GM06990 (cell line): ENCODE measurements at regions not wholly inside any gene's neighbourhood (a gene's known extent, or its start where the extent isn't known, plus 50 kb on each side); places are given as distances from the start of the nearest gene placed in this dataset.

Experiments
- DNase-seq: peaks from one replicate; pipeline ENCODE4 v3.0.0-alpha.2; 2011; ENCODE audit not compliant: insufficient read length; ENCODE audit errors: extremely low read depth
- H3K27me3 ChIP-seq: replicated peaks from 2 replicates; pipeline ENCODE4 v1.6.0; 2011; ENCODE audit warnings: low read length; ENCODE audit not compliant: control insufficient read depth, insufficient read depth
- H3K36me3 ChIP-seq: 2 replicates; pipeline ENCODE4 v1.5.1; 2011; ENCODE audit warnings: low read length; ENCODE audit not compliant: control insufficient read depth, insufficient read depth
- H3K4me3 ChIP-seq: replicated peaks from 2 replicates; pipeline ENCODE4 v1.5.1; 2011; ENCODE audit warnings: low read depth, mild to moderate bottlenecking, control low read depth, low read length
- TF ChIP-seq, protein P1 (sequence below): IDR thresholded peaks from 2 replicates; pipeline ENCODE4 v1.5.1; 2011; ENCODE audit warnings: low read length, control low read depth, mild to moderate bottlenecking, inconsistent platforms; ENCODE audit not compliant: insufficient read depth, poor library complexity, severe bottlenecking

DNA sequence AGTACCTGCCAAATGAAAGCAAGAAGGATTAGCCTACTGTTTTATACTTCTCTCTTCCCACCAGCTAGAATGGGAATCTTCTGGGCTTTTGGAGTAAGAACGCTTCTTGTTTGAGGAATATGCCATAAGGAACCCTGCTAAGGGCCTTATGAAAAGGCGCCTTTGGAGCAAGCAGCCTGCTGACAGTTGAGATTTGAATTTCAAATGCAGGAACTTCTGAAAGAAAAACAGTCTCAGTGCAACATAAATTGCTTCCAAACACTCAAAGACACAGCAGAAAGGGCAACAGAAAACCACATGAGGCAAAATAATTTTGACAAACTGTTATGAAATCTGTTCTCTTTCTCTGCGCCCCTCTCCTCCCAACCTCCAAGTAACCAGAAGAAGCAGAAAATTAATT lies 149.4 kb upstream of the B3GAT2 start:
- TF ChIP-seq, protein P1, sequence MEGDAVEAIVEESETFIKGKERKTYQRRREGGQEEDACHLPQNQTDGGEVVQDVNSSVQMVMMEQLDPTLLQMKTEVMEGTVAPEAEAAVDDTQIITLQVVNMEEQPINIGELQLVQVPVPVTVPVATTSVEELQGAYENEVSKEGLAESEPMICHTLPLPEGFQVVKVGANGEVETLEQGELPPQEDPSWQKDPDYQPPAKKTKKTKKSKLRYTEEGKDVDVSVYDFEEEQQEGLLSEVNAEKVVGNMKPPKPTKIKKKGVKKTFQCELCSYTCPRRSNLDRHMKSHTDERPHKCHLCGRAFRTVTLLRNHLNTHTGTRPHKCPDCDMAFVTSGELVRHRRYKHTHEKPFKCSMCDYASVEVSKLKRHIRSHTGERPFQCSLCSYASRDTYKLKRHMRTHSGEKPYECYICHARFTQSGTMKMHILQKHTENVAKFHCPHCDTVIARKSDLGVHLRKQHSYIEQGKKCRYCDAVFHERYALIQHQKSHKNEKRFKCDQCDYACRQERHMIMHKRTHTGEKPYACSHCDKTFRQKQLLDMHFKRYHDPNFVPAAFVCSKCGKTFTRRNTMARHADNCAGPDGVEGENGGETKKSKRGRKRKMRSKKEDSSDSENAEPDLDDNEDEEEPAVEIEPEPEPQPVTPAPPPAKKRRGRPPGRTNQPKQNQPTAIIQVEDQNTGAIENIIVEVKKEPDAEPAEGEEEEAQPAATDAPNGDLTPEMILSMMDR: no peak
- Histone ChIP-seq H3K36me3 (no peaks in the 10 kb centered on the region), H3K27me3 (no peaks in the 10 kb centered on the region), H3K4me3 (no peak overlapping the region)
- DNase-seq: no peak

DNA sequence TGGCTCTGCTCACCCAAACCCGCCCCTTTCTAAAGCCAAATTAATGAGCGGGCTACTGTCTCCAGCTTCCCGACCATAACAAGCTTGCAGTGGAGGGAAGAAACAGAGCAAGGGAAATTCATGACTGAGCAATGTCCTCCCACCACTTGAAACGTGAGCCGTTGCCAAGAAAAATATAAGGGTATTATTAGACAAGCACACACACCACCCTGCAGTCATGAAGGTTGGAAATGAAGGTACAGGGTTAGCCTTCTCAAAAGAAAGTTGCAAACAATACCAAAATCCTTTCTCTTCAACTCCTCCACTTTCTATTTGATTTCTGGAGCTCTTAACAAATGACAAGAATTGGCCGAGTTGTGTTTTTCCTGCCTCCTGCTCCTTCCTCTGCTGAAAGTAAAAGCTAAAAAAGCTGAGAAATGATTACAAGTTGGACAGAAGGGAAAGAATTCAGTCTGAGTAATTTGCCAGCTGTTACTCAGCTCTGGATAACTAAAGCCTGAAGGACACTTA lies 151.1 kb upstream of the B3GAT2 start:
- Histone ChIP-seq H3K4me3 (no peak overlapping the region), H3K27me3 (no peaks in the 10 kb centered on the region), H3K36me3 (no peaks in the 10 kb centered on the region)
- TF ChIP-seq, protein P1: no peak
- no peak for DNase-seq

DNA sequence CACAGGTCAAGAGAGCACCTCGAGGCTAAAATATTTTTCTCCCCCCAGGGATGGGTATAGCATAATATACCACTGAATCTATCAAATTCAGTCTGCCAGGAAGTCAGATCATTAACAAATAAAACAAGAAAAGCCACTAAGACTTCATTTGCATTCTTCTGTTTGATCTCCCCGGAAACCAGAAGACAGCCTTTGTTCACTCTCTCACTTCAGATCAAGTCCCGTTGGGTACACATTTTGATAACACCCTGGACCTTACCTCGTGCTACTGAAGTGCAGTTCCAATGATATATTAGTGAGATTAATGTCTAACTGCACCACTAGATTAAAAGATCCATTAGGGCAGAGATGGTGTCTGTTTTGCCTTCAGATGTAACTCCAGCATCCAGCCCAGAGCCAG lies 157.7 kb upstream of the B3GAT2 start:
- H3K4me3 ChIP-seq: no peak overlapping the region

DNA sequence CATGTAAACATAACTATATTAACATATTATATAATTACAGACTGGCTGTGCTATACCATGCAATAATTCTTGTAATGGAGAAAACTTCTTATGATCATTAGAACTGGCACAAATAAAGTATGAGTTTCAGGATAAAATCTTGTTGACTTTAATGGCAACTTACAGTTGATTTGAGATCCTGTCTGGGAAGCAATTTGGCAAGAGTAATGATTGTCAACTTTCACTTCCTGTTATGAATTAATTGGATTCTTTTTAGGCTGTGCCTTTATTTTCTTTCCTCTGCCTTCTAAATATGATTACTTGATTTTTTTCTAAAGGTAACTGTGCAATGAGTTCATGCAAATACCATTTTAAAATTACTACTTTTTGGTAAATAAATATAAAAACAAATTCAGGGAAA lies 158.1 kb upstream of the B3GAT2 start:
- TF ChIP-seq, protein P1: no peak
- Histone ChIP-seq H3K36me3 (no peaks in the 10 kb centered on the region), H3K27me3 (no peaks in the 10 kb centered on the region), H3K4me3 (no peak overlapping the region)
- DNase-seq: no peak

More for the DNA sequence above, 157.7 kb upstream of the B3GAT2 start:
- Histone ChIP-seq H3K36me3 (no peaks in the 10 kb centered on the region), H3K27me3 (no peaks in the 10 kb centered on the region)
- TF ChIP-seq, protein P1: no peak
- no peak for DNase-seq

DNA sequence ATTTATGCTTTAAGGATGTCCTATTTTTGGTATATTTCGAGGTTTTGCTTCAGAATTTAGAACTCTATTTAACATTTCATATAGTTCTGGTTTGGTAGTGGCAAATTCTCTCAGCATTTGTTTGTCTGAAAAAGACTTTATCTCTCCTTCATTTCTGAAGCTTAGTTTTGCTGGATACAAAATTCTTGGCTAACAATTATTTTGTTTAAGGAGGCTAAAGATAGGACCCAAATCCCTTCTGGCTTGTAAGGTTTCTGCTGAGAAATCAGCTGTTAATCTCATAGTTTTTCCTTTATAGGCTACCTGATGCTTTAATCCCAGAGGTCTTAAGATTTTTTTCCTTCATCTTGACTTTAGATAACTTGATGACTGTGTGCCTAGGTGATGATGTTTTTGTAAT lies 162.7 kb upstream of the B3GAT2 start:
- Histone ChIP-seq H3K4me3 (no peak overlapping the region), H3K36me3 (no peaks in the 10 kb centered on the region), H3K27me3 (no peaks in the 10 kb centered on the region)
- TF ChIP-seq, protein P1: no peak
- no peak for DNase-seq

DNA sequence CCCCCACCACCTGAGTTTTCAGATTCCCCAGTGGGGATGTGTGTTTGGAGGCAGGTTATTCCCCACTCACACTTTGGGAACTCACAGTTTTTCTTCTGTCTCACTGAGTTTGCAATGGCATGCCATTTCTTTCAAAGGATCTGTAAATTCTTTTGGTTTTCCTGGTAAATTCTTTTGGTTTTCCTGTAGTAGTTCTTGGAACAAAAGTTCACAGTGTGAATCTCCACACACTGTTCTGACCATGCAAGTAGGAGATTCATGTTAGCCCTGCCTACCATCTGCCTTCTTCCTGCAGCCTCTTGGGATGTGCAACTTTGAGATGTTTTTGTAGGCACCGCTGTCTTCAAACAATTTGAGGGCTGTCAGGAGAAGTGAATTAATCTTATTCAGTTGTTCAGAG lies 165.6 kb upstream of the OGFRL1 start:
- no peak for DNase-seq
- Histone ChIP-seq H3K36me3 (no peaks in the 10 kb centered on the region), H3K27me3 (no peaks in the 10 kb centered on the region), H3K4me3 (no peak overlapping the region)
- TF ChIP-seq, protein P1: no peak
